GM03348 (cell line): ENCODE measurements at regions not wholly inside any gene's neighbourhood (a gene's known extent, or its start where the extent isn't known, plus 50 kb on each side); places are given as distances from the start of the nearest gene placed in this dataset.
"Not testable (repeated sequence)": the region's sequence is repeated elsewhere in the genome, so short reads cannot be mapped to it uniquely, and the experiment has no call there.

ENCODE experiments used
- DNase-seq: peaks from one replicate; pipeline ENCODE4 v3.0.0; 2012; ENCODE audit warnings: low spot score

DNA sequence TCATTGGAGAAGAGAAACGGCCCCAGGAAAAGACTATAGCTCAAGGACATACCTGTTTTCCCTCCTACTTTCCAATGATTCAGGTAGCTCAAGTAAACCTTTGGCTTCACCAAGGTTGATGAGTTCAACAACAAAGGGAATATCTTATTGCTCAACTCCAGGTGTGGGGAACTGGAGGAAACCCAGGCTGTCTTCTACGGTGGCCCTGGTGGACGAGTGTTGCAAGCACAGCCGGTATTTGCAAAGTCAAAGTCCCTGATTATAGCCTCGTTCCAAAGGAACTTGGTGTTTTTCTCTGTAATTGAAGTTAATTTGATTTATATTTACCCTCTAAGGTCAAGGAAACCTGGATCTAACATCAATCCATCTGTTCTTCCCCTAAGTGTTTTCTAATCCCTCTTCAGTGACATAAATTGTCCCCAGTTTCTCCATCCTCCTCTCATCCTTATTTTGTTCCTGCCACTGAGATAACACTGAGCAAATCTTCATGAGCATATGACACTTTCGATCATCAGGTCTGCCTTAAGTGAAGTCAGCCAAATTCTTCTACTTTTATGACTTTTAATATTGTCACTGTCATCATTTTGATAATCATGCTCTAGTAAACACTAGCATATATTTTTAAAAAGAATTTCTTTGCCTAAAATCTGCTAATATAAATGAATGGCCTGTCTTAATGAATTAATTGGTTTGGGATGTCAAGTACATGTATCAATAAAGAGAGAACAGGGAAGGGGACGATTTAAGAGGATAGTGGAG is 174.6 kb upstream of the TBX3 start:
- DNase-seq: no peak

DNA sequence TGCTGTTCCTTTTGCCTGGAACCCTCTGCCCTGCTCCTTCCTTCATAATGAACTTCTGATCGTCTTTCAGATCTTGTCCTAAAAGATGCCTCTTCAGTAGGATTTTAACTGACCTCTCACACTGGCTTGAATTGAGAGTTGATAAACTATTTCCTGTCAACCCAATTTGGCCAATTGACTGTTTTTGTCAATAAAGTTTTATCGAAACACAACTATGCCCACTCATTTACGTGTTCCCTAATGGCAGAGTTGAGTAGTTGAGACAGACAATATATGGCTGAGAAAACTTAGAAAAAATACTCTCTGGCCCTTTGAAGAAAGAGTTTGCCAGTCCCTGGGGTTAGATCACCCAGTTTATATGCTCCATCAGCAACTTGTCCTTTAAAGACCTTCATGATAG is 171.7 kb upstream of the TBX3 start:
- DNase-seq: no peak

DNA sequence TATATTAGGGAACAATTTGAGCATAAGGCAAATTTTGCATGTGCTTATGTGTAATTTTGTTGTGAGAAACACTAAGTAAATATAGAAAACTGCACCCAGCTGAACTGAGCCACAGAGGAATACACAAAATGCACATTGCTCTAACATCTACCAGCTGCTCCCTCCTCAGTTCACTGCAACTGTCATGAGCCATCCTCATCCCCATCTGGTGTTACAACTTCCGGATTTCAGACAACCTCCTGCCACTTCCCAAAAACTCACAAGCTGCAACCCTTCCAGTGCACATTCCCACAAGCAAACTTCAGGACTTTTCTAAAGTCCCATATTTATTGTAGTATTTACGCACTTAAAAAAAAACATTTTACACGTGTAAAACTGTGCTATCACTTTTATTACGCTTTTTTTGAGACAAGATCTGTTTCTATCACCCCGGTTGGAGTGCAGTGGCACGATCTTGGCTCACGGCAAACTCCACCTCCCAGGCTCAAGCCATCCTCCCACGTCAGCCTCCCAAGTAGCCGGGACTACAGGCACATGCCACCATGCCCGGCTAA is 169.1 kb upstream of the TBX3 start:
- DNase-seq: peak; percentile 33

DNA sequence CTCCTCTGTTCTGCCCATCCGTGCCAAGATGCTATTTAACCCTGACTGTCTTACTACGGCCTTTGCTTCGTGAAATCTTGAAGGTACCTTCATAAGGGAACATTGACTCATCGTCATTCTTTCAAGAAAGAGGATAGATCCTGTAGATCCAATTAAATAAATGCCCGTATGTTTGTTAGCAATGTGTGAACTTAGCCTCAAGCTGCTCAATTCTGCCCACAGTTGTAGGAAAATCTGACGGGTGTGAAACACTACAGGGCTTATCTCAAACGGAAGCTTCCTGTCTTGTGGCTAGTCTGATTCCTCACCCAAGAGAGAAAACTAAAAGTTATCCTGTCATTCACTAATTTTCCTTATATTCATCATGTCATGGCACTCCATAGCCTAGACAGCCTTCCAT is 168.0 kb upstream of the TBX3 start:
- DNase-seq: no peak

DNA sequence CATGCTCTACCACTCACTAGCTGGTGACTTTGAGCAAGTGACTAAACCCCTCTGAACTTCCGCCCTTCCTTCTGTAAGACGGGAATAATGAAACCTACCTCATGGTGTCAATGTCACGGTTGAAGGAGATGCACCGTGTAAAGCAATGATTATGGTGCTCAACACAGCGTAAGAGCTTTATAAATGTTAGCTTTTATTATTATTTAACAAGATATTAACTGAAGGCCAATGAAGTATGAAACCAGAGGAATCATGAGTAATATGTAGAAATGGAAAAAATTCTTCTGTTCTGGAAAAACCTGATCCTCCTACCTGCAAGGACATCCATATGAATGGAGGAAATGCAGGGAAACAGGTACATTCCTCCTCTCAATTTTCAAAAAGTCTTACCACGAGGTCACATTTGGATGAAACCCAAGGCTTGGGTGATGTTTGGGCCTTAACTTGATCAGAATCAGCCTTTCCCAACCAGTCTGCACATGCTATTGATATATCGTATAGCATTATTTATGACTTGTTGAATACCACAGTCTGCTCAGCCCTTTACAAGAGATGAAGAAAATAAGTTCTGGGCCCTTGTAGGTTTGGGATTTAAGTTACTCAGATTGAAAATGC is 166.8 kb upstream of the TBX3 start:
- no peak for DNase-seq

DNA sequence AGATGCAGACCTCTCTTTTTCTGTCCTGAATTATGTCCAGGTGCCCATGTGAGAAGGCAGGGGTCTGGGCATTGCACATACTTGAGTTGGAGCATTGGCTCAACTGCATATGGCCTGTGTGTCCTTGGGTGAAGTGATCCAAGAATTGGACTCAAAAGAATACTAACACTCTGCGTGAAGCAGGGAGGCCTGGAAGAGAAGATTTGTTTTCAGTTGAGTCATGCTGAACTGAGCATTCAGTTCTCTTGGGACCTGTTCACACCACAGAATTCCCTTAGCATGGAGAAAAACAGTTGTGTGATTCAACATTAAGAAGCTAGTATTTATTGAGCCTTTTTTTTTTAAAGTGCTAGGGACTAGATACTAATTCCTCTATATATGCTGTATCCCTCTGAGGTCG is 164.7 kb upstream of the TBX3 start:
- peak; percentile 87 for DNase-seq

DNA sequence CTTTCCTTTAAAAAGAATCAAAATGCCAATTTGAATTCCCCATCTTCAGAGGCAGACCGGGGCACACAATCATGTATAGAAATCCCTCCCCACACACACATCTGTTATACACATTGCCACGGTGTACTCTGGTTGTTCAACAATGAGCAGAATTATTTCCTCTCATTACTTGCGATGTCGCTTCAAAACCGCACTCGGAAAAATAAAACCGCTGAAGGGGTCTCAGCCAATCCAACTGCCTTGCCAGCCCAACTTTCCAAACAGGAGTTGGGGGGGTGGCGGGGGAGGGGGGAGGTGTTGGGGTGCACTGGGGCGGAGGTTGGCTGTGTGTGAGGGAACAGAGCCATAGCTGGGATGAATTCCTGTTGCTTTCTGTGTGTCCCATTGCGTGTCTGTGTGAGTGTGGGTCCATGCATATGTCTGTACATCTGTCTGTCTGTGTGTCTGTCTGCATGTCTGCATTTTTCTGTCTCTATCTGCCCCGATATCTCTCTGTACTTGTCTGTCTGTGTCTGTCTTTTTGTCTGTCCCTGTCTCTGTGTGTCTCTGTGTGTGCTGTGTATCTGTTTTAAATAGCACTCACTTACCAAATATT is 163.6 kb upstream of the TBX3 start:
- DNase-seq: no peak

DNA sequence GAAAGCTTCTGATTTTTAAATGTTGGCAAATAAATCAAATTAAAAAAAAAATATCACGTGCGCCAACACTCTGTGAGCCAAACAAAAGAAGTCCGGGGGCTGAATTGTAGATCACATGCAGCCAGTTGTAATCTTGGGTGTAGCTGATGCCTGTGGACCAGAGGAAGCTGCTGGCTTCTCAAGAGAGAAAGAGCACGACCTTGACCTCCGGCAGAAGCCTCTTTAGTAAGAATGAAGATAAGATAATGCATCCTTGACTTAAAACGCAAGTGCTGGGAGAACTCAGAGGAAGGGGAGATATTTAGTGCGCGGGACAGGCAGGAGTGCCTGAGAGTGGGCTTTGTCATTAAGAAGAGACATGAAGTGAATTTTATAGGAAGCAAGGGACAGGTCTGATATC is 162.8 kb upstream of the TBX3 start:
- no peak for DNase-seq

DNA sequence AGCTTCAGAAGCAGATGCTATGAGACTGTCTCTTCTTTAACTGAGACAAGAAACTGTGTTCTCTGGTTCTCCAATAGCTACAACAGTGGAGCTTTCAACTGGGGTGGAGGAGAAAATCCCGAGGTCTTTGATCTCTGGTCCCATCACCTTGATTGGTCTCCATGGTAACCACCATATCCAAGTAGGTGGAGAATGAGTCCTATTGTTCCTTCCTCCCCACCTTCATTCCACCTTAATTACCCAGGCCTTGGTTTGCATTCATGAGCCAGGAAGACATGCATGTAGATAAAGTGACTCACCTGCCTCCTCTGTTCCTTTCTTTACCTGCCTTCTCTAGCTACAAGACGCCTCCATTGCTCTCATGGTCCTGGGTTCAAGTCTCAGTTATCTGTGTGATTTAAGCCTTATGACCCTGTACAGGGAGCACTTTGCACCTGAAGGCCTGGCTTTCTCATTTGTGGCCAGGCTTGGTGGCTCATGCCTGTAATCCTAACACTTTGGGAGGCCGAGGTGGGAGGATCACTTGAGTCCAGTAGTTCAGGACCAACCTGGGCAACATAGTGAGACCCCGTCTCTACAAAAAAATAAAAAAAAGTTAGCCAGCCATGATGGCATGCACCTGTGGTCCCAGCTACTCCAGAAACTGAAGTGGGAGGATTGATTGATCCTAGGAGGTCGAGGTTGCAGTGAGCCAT is 157.7 kb upstream of the TBX3 start:
- DNase-seq: no peak

DNA sequence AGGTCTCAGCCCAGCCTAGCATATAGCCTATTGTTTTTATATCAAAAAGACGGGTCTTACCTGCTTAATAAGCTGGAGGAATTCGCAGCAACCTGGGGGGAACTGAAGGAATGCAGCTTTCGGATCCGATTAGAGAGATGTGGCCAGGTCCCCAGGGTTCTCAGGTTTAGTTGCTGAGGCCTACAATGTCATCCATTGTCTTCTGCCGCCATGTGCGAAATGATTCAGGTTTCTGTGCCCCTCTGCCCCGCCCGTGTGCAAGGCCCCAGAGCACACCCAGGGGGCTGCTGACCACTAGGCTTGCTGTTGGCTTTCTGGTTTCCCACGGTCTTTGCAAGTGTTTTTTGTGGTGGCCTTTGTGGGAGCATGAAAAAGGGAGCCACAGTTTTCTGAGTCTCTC is 154.5 kb upstream of the TBX3 start:
- DNase-seq: no peak

DNA sequence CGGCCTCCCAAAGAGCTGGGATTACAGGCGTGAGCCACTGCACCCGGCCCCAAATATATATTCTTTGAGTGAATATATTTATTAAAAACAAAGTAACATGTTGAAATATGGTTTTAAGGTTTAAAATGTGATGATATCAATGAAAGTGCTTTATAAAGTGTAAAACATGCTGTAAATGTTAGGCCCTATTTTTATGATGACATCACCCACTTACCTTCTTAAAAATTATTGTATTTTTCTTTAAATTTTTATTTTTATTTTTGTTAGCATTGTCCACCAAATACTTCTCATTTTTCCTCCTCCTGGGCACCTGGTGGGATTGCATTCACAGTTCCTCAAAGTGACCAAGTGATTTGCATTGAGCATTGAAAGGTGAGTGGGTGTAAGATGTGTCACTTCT is 152.6 kb upstream of the TBX3 start:
- no peak for DNase-seq

DNA sequence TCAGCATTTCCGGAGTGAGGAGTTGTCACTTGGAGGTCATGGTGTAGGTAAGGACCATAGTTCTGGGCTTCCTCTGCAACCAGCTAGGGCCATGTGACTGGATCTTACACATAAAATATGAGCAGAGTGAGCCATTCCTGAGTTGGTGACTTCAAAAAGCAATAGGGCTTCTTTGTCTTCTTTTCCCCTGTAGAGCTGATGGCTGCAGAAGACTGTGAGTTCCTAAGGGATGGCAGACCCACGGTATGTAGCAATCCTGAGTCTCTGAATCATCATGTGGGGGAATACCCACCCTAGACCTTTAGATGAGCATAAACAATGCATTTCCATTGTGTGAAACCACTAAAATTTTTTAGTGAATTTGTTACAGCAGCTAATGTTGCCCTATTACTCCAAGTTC is 151.1 kb upstream of the TBX3 start:
- DNase-seq: peak; percentile 62

DNA sequence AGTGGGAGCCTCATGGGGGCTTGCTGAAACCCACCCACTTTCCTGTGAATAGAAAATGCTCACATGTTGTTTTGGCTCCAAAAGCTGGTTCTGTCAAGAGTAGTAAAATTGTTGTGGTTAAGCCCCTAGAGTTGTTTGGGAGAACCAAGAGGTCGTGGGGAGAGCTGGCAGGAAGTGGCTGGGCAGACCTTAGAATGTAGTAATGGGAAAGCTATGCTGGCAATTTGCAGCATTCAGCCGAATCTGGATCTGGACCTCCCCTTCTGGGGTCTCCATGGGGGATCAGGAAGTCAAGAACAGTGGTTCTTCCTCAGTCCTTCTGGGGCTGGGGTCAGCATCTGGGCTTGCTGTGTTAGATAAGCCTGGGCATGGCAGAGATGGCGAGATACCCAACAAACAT is 150.6 kb upstream of the TBX3 start:
- peak; percentile 60 for DNase-seq

DNA sequence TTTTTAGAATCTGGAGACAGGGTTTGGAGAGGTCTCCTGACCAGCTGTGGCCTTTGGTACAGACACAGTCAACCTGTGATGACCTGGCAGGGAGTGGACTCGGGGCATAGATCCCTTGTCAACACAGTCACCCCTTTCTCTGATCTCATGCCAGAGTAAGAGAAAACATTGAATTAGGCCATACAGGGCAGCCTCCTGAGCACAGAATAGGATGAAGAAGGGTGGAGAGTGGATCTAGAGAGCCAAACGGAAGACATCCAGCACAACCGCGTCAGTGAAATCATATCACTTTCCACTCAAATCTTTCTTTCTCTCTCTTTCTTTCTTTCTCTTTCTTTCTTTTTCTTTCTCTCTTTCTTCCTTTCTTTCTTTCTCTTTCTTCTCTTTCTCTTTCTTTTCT is 145.9 kb upstream of the TBX3 start:
- no peak for DNase-seq

DNA sequence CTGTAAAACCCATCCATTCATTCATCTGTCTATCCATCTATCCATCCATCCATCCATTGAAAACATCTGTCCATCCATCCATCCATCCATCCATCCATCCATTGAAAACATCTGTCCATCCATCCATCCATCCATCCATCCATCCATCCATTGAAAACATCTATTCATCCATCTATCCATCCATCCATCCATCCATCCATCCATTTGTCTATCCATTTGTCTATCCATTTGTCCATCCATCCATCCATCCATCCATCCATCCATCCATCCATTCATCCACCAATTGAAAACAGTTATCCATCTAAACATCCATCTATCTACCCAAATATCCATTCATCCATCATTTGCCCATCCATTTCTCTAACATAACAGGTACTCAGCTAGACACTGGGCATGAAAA is 145.3 kb upstream of the TBX3 start:
- DNase-seq: not testable (repeated sequence)

DNA sequence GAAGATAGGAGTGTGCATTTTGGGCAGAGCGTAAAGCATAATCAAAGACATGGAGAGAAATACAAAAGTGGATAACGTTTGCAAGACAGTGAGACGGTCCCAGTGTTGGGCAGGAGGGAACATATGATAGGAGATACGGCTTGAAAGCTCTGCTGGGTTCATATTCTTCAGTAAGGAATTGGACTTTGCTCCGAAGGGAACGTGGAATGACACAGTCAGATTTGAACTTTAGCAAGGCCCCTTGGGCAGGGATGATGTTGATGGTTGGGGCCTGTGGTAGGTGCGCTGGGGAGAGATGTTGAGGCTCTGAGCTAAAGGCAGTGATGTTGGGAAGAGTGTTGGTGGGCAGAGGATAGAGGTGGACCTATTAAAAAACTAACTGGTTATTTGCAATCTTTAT is 143.5 kb upstream of the TBX3 start:
- no peak for DNase-seq

DNA sequence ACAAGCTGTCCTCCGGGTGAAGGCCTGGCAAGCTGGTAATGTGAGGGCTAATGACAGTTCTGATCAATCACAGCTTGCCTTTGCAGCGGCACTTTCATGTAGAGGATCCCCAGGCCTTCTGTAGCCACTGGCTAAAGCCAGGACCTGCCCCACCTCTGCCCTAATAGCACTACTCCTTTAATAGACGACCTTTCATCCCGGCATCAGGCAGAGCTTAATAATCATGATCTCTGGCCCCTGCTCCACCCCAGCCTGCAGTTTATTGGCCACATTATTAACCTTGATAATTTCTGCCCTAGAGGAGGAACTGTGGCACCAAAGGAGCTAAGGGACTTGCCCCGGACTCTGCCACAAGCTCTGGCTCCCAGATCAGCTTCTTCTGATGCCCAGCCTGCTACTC is 142.3 kb upstream of the TBX3 start:
- DNase-seq: no peak

DNA sequence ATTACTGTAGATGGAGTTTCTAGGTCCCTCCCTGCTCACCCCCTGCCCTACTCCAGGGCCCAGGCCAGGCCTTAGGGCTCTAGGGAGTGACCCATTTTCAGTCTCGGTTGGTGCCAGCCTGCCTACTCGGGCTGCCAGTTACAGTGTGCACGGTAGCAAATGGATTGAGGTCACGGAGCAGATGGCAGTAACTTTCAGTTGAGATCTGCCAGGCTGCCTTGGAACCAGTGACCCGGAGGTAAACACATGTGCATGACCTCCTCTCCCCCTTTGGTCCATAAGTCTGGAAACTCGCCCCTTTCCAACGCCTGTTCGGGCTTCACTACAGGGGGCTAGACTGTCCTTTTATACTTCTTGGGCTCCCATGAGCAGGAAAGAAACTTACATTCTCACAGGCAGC is 139.7 kb upstream of the TBX3 start:
- DNase-seq: no peak

DNA sequence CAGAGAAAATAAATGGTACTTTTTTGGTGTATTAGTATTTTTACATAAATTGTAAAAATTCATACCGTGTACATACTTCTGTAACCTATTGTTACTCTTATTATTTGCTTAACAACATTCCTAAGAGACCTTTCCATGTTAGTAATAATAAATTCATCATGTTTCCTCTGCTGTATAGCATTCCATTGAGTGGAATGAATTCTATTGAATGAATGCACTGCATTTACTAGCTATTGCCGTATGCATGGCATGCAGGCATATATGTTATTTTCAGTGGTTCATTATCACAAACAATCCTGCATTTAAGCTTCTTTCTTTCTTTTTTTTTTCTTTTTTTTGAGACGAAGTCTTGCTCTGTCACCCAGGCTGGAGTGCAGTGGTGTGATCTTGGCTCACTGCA is 137.6 kb upstream of the TBX3 start:
- no peak for DNase-seq

DNA sequence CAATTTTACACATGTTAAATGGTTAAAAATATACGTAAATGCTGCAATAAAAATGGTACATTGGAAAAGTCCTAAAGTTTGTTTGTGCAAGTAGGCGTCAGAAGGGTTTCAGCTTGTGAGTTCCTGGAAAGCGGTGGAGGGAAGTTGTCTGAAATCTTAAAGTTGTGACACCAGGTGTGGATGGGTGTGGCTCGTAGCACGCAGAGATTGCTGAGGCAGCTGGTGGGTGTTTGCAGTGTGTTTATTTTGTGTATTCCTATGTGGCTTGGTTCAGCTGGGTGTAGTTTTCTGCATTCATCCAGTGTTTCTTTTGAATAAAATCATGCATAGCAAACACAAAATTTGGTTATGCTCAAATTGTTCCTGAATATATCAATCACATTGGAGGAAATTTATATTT is 136.8 kb upstream of the TBX3 start:
- no peak for DNase-seq

DNA sequence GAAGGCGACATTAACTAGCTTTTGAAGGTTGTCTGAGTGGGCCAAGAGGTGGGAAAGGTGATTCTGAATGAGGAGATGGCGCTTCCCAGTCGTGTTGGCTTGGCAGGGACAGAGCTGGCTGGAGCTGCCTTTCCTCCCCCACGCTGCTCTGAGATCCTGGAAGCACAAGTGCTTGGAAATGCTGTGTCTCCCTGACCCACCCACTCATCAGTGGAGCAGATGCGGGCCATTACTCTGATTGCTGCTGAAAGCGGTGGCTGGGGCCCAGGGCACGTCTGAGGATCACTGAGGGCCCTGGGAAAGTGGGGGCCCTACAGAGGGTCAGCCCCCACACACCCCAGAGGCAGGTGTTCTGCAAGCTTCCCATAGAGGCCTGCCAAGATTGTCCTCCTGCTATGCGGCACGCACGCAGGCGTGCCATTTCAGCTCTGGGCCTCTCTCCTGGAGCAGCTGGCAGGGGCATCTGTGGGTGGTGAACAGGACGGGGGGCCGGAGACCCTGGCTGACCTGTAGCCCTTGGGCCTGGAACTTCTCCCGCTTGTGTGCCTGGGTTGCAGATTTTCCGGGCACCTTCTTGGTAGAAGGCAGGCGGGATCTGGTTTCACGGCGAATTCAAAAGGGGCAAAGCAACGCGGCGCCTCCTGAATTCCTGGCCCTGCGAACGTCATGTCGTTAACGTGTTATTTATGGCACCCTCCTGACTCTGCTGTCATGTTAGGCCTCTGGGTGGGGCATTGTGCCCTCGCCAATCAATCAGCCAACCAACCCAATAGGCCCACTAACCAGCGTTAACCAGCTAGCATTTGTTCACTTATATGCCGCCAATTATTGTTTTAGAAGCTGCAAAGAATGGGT is 133.8 kb upstream of the TBX3 start:
- DNase-seq: no peak
